PC-9 (cell line): ENCODE measurements at regions not wholly inside any gene's neighbourhood (a gene's known extent, or its start where the extent isn't known, plus 50 kb on each side); places are given as distances from the start of the nearest gene placed in this dataset.

ENCODE experiments used
- CTCF ChIP-seq: fragments of 200-600 bp; sonication (generic); conservative IDR thresholded peaks from 2 replicates; pipeline ENCODE4 v1.6.1; 2017; ENCODE audit warnings: mixed run types, antibody characterized with exemption, mild to moderate bottlenecking, moderate library complexity
- EZH2 ChIP-seq: fragments of 200-600 bp; sonication (generic); IDR thresholded peaks from 2 replicates; pipeline ENCODE4 v1.8.0; 2017; ENCODE audit warnings: antibody characterized with exemption, low read depth

GRCh38 chr1:181142096-181142958 is 53.8 kb downstream of the IER5 start:
- TF ChIP-seq CTCF: peak; percentile 97
- no peak for TF ChIP-seq EZH2
